NCI-H524 (cell line): ENCODE measurements at regions not wholly inside any gene's neighbourhood (a gene's known extent, or its start where the extent isn't known, plus 50 kb on each side); places are given as distances from the start of the nearest gene placed in this dataset.

ENCODE experiments used
- DNase-seq, 2 experiments: peaks; one replicate each; lab custom pipeline; 2025; lab: John Stamatoyannopoulos, UW

- DNase-seq = no peak
These were observed 368.2 kb downstream of the IRS1 start for GRCh38 chr2:226431288-226431948.

DNA sequence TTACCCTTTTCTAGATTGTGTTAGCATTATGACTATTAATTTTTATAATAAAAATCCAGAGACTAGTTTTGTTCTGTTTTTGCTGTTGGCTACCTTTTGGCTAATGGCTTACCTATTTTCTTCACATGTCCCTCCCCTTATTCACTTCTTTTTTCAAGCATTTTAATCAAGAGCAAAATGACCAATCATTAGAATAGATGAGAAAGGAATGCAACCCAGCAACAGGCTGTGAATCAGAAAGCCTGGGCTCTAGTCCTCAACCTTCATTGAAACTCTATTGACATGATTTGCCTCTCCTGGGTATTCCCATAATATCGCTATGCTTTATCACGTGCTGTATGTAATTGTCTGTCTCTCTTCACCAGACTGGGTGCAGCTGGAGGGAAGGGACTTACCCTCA is 370.1 kb downstream of the IRS1 start:
- no peak for DNase-seq

DNA sequence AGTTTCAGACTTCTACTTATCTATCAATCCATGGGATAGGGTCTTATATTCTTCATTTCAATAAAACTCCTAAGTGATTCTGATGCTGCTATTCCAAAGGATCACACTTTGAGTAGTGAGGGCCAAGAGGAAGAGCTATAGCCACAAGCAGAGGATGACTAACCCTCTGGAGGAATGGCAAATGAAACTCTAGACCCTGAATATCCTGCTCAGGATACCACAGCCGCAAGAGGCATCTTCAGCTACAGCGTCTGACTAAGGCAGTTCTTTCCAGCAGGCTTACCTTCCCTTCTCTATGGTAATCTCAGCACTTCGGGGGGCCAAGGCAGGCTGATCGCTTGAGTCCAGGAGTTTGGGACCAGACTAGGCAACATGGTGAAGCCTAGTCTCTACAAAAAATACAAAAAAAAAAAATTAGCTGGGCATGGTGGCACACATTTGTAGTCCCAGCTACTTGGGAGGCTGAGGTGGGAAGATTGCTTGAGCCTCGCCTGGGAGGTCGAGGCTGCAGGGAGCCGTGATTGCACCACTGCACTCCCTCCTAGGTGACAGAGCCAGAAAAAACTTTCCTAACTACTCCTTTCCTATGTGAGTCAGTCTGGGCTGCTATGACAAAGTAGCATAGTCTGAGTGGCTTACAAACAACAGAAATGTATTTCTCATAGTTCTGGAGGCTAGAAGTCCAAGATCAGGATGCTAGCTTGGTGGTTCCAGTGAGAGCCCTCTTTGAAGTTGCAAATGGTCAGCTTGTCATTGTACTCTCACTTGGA is 371.9 kb downstream of the IRS1 start:
- DNase-seq = no peak

DNA sequence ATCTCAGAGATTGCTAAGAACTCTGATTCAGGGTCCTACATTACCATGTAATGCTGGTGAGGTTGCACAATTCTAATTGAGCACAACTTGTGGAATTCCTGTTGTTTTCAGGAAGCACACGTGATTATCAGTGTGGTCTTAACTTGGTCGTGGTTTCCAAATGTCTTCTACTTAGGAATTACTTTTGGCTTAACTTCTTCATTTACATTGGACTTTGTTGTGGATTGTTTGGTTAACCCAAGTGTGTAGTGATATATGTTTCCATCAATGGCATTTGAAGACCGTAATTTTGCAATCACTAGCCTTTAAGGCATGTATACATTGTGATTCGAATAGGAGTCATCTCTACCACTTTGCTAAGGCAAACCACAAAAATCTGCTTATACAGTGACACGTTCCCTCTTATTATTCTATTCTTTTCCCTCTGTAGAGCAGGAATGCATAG is 373.3 kb downstream of the IRS1 start:
- DNase-seq = no peak

GRCh38 chr2:226424971-226425370 is 374.6 kb downstream of the IRS1 start:
- DNase-seq = no peak

DNA sequence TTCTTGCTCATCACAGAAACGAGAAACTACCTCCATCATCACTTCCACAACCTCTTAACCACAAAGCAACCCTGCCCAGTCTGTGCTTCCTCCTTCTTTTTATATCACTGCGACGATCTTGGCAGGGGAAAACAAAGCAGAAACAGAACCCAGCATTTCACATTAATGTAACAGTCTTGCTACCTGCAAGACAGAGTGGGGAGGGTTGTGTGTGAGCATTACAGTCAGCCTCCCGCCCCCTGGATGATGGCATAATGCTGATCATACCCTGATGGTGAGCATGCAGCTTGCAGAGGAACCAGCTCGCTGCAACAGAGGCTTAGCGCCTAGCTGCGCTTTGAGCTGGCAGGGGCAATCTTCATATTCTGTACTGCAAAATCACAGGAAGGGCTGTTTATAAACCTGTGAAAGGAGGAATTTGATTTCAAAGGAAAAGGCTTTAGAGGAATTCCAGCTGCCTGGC is 376.1 kb downstream of the IRS1 start:
- DNase-seq = no peak

DNA sequence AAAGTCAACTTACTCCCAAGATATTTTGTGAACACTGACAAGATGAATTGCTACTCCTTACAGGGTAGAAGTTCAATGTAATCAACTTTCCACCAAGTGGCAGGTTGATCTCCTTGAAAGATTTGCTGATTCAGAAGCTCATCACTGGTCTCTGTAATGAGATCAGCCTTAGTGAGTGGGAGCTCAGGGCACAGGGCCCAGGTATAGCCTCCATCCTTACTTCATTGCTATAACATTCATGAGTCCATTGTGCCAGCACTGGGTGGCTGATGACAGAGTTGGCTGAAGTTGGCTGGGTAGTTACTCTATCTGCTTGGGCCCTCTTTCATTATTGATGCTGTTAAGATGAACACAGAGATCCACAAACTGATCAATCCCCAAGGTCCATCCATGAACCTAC is 379.0 kb downstream of the IRS1 start:
- DNase-seq = no peak

DNA sequence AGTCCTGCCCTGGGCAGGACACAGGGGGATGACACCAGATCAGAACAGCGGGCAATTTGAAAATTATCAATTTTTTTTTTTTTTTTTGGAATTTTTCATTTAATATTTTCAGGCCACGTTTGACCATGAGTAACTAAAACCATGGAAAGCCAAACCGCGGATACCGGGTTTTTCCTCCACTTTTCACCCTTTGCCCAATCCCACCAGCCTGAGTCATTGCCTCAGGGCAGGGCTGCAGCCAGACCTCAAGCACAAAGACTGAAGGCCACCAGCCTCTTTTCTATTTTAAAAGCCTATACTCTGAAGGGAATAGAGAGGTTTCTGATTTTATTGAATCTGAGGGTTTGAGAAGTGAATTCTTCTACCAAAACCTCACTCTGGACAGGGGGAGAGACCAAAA is 381.1 kb downstream of the IRS1 start:
- no peak for DNase-seq

DNA sequence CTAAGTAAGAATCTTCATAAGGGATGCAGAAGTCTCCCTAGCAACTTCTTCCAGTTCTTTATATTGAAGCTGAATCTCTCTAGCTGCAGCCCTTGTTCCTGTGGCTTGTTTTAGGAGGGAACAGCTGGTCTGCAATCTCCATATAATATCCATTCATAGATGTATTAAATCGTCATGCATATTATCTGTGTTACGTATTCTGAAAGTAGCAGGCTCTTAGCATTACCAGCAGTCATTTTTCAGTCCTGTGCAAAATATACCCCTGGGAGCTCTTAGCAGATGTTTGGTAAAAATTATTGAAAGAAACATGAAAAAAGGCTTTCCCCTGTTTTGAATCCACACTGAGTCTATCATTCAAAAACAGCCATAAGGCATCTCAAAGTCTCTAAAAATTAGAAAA is 385.3 kb downstream of the IRS1 start:
- peak; percentile 23 to 74 for DNase-seq

GRCh38 chr2:226413498-226414130 is 386.0 kb downstream of the IRS1 start:
- no peak for DNase-seq

DNA sequence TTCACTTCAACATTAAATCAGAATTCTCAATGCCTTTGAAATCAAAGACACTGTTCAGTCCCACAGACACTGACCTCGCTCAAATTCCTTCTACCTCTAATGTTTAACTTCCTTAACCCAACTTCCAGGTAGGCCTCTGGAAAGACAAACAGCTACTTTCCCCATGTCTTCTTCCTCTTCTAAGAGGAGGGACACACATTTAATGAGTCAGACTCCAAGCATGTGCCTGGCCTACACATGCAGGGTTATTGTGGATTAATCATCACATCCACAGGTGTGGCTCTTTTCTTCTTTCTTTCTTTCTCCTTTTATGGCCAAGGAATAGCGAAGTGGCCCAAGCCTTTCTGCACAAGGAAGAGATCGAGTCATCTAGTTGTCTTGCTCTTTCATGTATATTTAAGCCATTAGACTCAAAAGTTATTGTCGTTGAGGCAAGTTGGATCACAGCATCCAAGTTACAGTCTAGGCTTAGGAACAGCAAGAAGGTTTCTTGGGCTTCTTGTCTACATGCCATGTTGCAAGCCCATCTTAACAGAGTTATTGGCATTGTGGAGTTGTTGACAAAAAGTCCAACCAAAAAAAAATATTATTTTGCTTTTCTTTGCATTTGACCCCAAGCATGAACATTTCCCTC is 387.8 kb downstream of the IRS1 start:
- DNase-seq = no peak

DNA sequence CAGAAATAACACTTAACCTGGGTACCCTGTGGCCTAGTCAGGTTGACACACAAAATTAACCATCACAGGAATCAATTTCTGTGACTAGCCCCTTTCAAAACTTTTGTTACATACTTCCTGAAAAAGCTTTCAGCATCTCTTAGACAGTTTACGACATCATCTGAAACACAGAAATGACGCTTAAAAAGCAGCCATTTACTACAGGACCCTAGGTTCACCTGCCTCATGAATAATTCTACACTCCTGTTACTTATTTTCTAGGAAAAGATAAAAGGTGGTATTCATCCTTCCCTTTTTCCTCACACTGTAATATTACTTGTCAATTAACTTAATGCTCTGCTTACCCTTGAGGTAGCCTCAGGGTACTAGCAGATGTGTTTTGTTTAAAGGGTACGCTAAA is 388.4 kb downstream of the IRS1 start:
- no peak for DNase-seq

DNA sequence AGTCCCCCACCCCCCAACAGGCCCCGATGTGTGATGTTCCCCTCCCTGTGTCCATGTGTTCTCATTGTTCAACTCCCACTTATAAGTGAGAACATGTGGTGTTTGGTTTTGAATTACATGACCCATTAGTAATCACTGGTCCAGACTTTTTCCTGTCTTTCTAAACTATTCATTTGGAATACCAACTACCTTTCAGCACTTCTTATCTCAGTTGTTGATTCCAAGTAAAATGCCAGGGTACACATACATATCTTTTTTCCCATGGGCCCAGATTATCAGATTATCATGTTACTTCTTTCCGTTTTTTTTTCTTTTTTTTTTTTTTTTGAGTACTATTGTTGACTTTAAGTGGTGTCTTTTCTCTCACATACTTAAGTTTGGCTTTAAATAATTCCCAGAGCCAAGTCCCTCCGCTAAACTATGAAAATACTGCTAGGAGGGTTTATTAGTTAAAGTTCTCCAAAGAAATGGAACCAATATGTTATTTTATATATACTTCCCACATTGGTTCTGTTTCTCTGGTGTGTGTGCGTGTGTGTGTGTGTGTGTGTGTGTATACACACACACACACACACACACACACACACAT is 389.3 kb downstream of the IRS1 start:
- DNase-seq = peak; percentile 22 to 71

GRCh38 chr2:226409134-226409533 is 390.5 kb downstream of the IRS1 start:
- DNase-seq = no peak

DNA sequence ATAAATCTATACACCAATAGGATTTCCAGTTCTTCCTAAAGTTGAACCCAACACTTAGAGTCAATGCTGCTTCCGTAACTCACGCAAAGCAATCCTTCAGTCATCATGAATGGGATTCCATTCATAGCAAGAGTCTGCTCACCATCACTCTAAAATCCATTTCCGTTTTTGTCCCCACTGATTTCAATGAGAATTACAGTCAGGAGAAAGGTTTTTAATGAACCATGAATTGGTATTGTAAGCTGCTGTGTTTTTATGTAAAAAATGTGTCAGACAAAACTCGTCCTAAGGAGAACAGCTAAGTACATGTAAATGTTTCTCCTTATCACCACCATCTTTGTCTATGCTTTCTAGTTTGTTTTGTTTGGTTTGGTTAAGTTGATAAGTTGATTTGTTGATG is 391.5 kb downstream of the IRS1 start:
- DNase-seq = no peak

- no peak for DNase-seq
These were observed 392.5 kb downstream of the IRS1 start for GRCh38 chr2:226407135-226407534.

DNA sequence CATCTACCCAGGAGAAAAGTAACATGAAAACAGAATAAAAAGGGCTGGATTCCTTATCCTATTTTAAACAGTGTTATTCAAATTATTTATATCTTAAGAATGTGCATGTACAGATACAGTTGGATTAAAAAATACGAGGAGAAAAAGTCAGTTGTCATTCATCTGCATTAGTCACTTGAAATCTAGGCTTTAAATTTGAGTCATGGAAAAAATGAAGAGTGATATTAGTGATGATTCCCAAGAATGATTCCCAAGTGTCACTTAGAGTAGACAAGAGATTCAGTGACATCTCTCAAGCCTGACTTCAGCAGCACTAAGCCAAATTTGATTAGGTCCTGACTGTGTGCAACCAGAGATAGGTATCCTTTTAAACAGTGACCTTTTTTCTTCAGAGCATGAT is 394.2 kb downstream of the IRS1 start:
- no peak for DNase-seq

DNA sequence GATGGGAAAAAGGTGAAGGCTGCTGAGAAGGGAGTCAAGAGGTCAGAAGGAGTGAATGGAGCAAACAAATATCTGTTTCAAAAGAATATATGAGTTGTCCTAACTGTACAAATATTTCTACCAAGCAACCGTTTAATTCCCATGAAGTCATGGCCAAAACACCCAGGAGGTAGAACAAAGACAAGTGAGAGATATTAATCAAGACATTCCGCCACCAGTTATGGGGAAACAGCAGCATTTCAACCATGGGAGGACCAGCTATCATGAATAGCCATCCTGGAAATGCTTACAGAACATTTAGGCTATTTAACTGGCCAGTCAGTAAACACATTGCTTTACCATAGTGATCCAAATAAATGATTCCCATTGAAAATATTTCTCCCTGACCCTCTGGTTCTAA is 396.3 kb downstream of the IRS1 start:
- DNase-seq = no peak

- no peak for DNase-seq
These were observed 400.6 kb downstream of the IRS1 start for GRCh38 chr2:226399006-226399405.

DNA sequence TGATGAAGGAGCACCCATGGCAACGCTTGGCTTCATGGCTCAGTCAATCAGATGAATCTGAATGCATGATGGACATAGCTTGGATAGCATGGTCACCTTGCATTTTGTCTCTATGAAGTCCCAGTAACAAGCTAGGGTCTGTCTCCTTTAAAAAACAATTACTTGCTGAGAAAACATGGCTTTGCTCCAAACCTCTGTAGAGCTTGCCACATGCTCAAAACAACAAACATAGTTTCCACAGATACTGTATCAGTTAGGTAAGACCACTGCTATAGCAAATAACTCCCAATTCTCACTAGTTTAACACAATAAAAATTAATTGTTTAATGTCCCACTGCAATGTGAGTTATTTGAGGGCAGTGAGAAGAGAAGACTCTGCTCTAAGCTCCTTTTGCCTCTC is 401.0 kb downstream of the IRS1 start:
- DNase-seq = no peak

GRCh38 chr2:226396541-226396940 is 403.1 kb downstream of the IRS1 start:
- DNase-seq = no peak

- DNase-seq = no peak
These were observed 412.1 kb downstream of the IRS1 start for GRCh38 chr2:226387499-226387942.
